ENCODE measurements at regions not wholly inside any gene's neighbourhood (a gene's known extent, or its start where the extent isn't known, plus 50 kb on each side); places are given as distances from the start of the nearest gene placed in this dataset.

- no peak for TF ChIP-seq POLR2A (IDR thresholded peaks at IDR 0.05; ENCODE audit: low read length)
- no peak for TF ChIP-seq GATA1 (IDR thresholded peaks at IDR 0.05; ENCODE audit: low read depth, low read length)
Observed at GRCh38 chr4:27721193-27721592, 860.6 kb downstream of the STIM2 start.
